Smooth muscle cell of the brain vasculature (primary cell): ENCODE measurements at regions not wholly inside any gene's neighbourhood (a gene's known extent, or its start where the extent isn't known, plus 50 kb on each side); places are given as distances from the start of the nearest gene placed in this dataset.
"Not testable (repeated sequence)": the region's sequence is repeated elsewhere in the genome, so short reads cannot be mapped to it uniquely, and the experiment has no call there.

Experiments
- DNase-seq: peaks from one replicate; pipeline ENCODE4 v3.0.0-alpha.2; 2012; ENCODE audit warnings: low read depth, low spot score

DNA sequence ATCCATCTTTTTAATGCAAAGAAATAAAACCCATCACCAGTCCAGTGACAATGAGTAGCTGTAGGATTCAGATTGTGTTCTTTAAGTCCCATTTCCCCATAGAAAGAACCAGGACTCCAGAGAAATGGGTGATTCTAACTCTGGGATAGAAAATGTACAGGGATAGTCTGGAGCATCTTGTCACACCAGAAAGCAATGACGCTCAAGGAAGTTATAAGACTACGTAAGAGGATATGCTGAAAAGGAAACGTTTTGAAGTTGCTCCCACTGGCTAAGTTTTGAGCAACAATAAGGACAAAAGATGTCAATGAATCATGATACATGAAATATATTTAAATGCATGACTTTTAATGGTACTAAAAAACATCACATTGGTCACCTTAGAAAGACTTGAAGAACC lies 360.1 kb downstream of the DLEU7 start:
- no peak for DNase-seq

DNA sequence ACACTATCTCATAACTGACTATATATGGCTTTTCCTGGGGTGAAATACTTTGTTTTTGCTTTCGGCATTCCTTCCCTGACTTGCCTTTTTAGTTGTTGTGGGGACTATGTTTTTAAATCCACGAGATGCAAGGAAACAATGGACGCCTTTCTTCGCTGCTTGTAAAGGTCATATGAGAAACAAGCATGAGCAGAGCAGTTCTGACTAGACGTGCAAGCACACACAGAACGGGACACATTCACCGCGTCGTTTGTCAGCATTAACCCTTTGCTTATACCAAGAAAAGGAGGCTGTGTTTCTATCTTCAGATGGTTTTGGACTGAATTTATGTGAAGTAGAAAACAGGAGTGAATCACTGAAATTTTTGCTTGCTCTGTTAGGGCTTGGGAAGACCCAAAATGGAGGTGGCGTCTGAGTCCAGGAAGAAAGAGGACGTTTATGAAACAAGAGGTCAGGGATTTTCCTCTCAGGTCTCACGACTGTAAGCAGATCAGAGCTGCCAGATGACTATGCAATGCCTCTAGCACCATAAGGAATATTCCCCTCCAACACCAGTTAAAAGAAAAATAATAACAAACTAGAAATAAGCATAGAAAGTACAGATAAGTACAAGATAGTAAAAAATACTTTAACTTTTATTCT lies 358.9 kb downstream of the DLEU7 start:
- no peak for DNase-seq

DNA sequence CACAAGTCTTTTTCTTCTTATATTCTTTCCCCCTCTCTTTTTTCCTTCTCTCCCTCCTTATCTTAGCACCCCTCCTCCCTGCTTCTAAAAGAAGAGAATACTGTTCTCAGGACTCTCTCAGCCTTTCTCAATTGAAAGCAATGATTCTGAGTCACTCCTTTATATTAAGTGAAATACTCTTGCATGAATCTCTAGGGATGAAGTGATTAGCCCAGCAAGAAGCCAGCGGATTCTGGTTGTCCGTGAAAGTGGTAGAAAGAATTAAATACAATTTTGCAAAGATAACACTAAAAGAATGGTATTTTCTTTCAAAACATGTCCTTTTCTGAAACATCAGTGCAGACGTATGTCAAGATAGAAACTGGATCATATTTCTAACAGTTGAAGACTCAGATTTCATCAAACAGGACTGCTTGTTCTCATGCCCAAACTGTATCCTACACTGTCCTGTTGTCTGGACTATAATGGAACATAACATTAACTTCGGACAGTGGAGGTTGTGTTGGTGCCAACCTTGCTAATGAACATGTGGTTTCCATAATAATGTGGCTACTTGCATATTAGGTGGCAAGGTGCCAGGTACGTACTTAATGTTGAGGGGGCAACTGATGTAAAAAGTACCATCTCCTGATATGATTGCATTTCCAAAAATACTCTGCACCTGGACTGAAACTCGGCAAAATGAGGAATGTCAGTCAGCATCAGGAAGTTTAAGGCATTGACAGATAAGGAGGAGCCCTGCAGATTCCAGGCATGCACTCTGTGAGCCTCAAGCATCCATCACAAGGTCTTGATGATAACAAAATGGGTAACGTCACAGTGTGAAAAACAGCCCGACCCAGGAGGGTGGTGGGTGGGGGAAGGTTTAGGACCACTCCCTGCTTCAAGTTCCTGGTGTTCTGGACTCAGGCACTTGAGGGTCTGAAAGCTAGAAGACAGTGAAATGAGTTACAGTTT lies 357.2 kb downstream of the DLEU7 start:
- no peak for DNase-seq

DNA sequence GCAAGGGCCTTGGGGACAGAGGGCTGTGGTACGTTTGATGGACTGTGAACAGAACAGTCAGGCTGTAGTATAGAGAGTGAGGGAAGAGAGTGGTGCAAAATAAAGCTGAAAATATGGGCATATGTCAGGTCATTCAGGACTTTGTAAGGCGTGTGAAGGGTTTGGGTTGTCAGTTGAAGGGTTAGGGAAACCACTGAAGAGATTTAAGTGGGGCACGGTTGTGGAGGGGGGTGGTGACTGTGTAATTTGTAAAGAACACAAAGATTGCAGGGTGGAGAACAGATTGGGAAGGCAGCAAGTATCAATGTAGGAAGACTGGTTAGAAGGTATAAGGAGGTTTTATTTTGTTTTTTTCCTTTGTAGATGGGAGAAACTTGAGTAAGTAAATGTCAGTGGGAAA lies 349.8 kb downstream of the DLEU7 start:
- DNase-seq, result no peak

DNA sequence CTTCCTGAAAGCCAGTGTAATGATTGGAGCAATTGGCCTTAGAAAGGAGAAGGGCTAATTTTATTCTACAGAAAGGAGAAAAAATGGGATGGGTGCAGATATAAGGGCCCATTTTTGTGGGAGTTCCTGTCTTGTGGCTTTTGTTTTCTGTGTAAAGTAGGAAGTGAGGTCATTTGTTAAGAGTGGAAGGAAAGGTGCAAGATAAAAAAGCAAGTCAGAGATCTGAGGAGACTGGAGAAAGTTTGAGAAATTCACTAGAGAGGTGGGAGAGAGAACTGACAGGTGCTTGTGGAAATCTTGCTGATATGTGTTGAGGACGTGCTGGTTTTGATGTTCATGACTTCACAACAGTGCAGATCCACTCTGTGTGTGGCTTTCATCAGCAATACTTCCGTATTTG lies 349.4 kb downstream of the DLEU7 start:
- DNase-seq, result no peak

DNA sequence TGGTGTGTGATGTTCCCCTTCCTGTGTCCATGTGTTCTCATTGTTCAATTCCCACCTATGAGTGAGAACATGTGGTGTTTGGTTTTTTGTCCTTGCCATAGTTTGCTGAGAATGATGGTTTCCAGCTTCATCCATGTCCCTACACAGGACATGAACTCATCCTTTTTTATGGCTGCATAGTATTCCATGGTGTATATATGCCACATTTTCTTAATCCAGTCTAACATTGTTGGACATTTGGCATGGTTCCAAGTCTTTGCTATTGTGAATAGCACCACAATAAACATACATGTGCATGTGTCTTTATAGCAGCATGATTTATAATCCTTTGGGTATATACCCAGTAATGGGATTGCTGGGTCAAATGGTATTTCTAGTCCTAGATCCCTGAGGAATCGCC lies 340.3 kb downstream of the DLEU7 start:
- DNase-seq, result not testable (repeated sequence)

DNA sequence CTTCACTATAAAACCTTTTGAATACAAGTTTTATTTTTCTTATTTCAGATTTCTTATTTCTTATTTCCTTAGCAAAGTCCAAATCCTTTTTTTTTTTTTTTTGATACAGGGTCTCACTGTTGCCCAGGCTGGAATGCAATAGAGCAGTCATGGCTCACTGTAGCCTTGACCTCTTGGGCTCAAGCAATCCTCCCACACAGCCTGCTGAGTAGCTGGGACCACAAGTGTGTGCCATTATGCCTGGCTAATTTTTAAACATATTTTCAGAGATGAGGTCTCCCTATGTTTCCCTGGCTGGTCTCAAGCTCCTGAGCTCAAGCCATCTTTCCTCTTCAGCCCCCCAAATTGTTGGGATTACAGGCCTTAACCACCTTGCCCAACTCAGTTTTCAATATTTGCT lies 334.3 kb downstream of the DLEU7 start:
- no peak for DNase-seq

DNA sequence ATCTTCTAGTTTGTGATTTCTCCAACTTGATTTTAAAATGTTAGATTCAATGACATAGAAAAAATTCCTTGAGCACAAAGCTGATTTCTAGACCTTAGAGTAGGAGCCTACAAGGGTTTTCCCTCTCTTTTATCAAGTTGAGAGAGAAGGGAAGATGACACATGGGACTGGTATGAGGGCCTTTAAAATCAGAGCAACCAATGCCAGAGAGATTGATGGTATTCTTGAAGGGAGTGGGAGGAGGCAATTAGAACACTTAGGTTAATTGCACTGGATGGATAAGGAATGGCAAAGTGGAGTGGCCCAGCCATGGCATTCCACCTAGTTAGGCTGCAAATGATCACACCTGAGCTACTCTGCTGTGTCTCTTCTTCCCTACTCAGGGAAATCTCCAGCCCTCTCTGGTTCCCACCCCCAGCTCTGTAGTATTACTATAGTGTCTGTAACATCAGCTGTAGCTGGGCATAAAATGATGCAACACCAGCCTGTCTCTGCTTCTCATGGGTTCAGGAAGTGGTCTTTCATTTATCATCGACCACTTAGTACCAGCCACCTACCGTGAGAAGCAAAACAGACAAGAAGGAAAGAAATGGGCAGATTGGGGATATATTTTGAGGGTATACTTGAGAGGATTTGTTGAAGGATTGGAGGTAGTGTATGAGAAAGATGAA lies 333.6 kb downstream of the DLEU7 start:
- no peak for DNase-seq

DNA sequence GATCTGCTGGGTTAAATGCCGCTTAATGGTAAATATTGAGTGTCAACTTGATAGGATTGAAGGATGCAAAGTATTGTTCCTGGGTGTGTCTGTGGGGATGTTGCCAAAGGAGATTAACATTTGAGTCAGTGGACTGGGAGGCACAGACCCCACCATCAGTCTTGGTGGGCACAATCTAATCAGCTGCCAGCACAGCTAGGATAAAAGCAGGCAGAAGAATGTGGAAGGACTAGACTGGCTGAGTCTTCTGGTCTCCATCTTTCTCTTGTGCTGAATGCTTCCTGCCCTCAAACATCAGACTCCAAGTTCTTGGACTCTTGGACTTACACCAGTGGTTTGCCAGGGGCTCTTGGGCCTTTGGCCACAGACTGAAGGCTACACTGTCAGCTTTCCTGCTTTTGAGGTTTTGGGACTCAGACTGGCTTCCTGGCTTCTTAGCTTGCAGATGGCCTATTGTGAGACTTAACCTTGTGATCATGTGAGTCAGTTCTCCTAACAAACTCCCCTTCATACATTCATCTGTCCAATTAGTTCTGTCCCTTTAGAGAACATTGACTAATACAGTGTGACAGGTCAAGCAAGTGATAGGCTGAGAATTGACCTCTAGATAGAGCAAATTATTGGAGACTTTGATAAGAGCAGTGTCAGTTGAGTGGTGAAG lies 332.5 kb downstream of the DLEU7 start:
- DNase-seq, result not testable (repeated sequence)

DNA sequence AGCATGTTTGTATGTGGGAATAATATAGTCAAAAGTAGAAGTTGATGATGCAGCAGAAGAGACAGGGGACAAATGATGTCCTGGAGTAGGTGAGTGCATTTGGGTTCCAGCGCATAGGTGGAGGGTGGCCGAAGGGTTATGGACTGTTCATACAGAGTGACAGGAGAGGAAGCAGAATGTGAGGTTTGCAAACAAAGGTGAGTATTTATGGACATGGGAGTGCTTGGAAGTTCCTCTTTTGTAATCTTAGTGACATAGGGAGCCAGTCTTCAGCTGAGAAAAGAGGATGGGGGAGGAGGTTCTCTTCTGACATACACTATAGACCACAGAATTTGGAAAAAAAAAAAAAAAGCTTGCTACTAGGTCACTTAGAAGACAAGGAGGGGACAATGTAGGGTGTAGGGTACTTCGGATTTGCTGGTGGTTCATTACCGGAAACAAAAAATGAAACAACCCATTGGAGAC lies 331.6 kb downstream of the DLEU7 start:
- DNase-seq, result no peak

DNA sequence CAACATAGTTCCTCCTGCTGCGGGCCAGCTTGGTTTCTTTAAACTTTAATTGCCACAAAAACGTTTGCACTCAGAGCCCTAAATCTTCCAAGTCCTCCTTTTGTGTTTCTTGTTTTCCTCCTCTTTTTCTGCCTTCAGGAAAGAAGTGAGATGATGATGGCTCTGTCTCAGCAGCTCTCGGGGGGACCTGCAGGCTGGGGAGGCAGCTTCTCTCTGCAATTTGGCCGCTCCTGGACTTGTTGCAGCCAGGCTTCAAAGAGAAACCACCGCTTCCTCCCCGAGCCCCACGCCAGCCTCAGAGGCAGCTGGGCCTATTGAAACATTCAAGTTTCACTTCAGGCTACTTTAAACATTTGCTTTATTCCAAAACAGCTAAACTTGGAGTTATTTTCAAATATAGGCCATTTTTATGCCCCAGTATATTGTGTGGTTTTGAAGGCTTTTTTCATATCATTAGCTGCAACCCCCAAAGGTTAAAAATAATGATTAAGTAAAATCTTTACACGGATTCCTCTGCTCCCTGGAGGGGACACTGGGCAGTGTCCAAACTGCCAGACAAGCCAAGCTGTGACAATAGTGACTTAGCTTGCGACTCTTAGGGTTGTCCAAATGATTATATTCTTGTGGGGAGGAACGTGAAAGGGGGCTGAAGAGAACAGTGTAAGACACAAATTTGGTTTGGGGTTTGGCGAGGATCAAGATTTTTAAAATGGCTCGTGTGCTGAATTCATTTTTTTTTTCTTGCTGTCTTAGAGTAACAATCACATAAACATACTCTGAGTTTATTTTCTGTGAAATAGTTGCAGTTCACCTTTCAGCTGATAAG lies 330.8 kb downstream of the DLEU7 start:
- DNase-seq, result no peak

DNA sequence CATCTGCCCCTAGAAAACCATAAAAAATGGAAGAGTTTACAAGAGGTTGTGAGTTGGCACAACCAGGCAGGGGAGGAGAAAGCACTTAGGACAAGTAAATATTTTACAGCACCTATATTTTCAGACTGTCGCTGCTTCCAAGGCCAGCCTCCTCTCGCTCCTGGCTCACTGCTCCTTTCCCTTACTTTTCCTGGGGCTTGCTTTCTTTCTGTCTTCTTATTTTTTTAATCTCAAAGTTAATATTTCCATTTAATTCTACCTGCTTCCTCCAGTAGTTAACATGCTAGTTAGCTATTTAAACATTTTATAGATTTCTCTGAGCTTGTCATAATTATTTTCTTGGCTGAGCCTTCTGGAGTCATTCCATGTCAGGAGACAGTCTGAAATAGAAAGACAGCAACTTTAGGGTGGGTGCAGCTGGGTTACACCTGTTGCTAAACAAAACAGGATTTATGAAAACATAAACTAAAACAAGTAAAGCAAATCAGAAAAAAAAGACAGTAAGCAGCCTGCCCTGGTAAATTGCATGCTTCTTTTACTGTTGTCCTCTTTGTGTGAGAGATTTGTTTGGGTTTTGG lies 330.1 kb downstream of the DLEU7 start:
- no peak for DNase-seq

DNA sequence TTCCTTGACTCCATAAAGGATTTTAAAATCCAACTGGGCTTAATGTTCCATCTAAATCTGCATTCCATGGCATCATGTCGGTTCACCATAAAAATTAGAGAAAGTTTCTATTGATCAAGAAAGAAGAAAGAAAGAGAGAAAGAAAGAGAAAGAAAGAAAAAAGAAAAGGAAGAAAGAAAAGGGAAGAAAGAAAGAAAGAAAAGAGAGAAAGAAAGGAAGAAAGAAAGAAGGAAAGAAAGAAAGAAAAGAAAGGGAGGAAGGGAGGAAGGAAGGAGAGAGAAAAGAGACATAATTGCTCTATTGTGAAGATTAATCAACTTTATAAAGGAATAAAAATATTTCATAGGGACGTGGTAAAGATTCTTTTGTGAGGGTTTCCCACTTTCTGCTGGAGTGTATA lies 329.2 kb downstream of the DLEU7 start:
- no peak for DNase-seq

DNA sequence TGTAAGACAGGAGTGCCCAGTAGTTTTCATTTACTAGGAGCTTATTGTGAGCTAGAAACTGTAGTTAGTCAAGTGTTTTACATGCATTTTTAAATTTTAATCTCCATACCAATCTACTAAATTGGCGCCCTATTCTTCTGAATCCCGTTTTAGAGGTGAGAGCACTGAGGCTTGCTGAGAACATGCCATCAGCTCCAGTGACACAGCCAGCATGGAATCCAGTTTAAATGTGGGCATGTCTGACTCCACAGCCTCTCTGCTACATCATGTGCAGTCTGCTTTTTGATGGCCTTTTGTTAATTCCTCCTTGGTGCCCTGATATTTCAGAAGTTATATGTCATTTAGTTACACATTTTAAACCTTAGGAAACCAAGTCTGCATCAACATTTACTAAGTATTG lies 325.4 kb downstream of the DLEU7 start:
- no peak for DNase-seq

DNA sequence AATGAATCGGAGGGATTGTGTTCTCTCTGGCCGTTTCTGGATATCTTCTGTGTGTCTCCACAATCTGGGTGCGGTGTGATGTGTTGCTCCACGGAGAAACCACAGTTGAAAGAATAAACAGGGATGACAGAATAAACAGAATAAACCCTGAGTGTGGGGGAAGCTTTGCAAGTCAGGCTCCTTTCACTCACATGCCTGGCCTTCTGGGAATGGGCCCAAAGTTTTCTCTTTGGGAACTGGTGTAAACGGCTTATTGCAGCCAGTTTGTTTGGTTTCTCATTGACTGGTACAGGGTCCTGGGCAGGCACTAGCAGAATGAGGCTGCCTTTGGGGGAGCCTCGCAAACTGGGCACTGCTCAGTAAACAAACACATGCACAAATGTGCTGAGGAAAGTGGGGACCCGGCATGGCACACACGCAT lies 324.7 kb downstream of the DLEU7 start:
- DNase-seq, result no peak

DNA sequence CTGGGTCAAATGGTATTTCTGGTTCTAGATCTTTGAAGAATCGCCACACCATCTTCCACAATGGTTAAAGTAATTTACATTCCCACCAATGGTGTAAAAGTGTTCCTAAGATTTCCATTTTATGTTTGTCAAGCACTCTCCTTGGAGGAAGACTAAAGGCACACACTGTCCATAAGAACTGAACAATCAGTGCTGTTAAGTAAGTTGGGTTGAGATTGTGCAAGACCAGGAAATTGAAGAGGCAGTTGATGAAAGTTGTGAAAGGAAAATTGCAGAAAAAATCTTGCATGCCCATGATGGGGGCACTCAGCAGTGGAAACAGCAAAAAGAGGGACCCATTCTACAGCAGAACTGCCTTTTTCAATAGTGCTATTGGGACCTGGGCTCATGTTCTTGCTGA lies 323.6 kb downstream of the DLEU7 start:
- no peak for DNase-seq

DNA sequence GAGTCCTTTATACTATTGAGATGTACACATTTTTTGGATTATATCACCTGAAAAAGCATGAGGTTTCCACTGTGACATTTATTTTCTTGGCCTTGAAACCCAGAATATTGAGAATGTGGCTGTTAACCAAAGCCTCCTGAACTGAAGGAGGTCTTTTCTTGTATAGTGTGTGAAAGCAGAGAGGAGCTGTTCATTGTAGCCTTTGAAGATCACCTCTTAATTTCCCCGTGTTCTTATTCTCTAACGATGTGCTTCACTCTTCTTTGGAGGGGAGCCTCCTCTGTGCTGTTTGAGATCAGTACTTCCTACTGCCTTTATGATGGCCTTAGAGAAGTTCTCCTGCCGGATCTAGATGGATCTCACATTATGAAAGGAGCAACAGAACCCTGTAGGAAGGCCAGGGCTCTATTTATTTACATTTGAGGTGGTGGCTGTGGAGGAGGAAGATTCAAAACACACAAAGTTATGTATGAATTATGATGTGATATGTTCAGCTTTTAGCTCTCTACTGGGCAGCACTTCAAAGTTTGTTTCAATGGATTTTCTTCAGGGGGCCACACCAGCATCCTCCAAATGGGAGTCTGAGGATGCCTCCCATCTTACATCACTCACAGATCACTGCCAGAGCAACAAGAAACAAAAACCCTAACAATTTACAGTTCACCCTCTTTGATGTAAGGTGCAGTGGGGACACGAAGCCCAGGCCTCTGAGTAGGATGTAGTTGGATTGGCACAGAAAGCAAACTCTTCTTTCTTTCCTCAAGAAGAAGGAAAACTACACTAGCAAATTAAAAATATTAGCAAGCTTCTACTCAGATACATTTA lies 322.3 kb downstream of the DLEU7 start:
- no peak for DNase-seq

DNA sequence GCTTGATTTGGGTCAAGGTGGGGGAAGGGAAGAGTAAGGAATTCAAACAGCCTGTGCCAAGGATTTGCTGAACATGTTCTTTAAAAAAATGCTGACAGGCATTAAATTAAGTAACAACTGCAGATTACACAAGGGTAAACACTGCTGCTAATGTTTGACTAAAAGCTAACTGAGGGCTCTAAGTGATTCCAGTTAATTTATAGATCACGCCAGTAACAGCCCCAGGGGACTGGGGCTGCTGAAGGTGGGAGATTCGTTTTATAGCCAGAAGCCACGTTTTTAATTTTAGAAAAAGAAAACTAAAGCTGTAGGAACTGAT lies 321.7 kb downstream of the DLEU7 start:
- DNase-seq, result no peak

DNA sequence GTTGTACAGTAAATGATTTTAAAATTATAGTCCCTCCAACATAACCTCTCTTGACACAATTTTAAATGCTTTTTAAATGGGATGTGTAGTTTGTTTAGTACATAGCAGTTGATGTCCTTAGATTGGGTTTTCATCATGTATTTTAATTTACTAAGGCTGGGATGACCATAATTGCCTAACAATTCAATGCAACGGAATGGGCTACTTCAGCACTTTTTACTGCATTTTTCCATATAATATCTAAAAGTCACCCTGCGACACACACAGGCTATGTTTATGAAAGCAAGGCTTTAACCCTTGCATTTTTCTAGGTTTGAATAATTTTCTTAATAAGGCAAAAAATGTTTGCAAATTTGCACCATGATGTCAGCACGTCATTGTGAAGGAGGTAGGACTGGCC lies 321.0 kb downstream of the DLEU7 start:
- no peak for DNase-seq

DNA sequence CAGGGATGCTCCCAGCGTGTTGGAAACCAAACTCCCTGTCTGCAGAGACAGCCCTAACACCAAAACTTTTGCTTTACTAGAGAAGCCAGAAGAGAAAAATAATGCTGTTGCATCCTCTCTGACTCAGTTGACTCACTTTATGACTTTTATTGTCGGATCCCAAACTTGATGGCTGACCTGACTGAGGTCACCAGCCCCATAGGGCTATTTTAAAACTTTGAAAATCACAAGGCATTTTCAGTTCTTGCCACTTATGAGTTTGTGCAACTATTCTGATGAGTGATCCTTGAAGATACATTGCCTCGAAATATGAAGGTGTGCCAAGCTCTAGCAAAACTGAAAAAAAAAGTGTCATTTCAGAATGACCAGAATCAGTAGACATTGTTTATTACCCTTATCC lies 320.2 kb downstream of the DLEU7 start:
- no peak for DNase-seq
